Kidney capillary endothelial cell (primary cell): ENCODE measurements at regions not wholly inside any gene's neighbourhood (a gene's known extent, or its start where the extent isn't known, plus 50 kb on each side); places are given as distances from the start of the nearest gene placed in this dataset.

Source experiments
- DNase-seq: peaks from one replicate; pipeline ENCODE4 v3.0.0-alpha.2; 2018; ENCODE audit warnings: low spot score

- DNase-seq: no peak
Observed at GRCh38 chr4:63505714-63506460, 903.4 kb downstream of the TECRL start.

- no peak for DNase-seq
Observed at GRCh38 chr4:63493265-63493664, 916.0 kb downstream of the TECRL start.

GRCh38 chr4:63492515-63492914 lies 916.7 kb downstream of the TECRL start:
- no peak for DNase-seq

- no peak for DNase-seq
Observed at GRCh38 chr4:63464393-63464792, 944.9 kb downstream of the TECRL start.

- no peak for DNase-seq
Observed at GRCh38 chr4:63460075-63460474, 949.2 kb downstream of the TECRL start.

GRCh38 chr4:63459329-63459728 lies 949.9 kb downstream of the TECRL start:
- no peak for DNase-seq

- no peak for DNase-seq
Observed at GRCh38 chr4:63458010-63458409, 951.2 kb downstream of the TECRL start.

- DNase-seq: no peak
Observed at GRCh38 chr4:63440236-63440635, 969.0 kb downstream of the TECRL start.

GRCh38 chr4:63430105-63430504 lies 979.1 kb downstream of the TECRL start:
- DNase-seq: no peak

GRCh38 chr4:63396269-63396668 lies 1013.0 kb downstream of the TECRL start:
- DNase-seq: no peak

- no peak for DNase-seq
Observed at GRCh38 chr4:63393544-63393943, 1015.7 kb downstream of the TECRL start.

GRCh38 chr4:63379750-63380522 lies 1029.3 kb downstream of the TECRL start:
- DNase-seq: no peak

GRCh38 chr4:63371001-63371400 lies 1038.2 kb downstream of the TECRL start:
- DNase-seq: no peak

- DNase-seq: no peak
Observed at GRCh38 chr4:63361628-63362027, 1047.6 kb downstream of the TECRL start.

GRCh38 chr4:63361066-63361465 lies 1048.2 kb downstream of the TECRL start:
- no peak for DNase-seq

GRCh38 chr4:63349674-63350025 lies 1059.6 kb downstream of the TECRL start:
- DNase-seq: no peak

GRCh38 chr4:63348735-63349673 lies 1060.2 kb downstream of the TECRL start:
- no peak for DNase-seq

GRCh38 chr4:63325140-63325539 lies 1084.1 kb downstream of the TECRL start:
- no peak for DNase-seq

- DNase-seq: no peak
Observed at GRCh38 chr4:63316633-63317032, 1092.6 kb downstream of the TECRL start.

GRCh38 chr4:63315651-63316050 lies 1093.6 kb downstream of the TECRL start:
- DNase-seq: no peak

- DNase-seq: no peak
Observed at GRCh38 chr4:63308697-63309096, 1100.6 kb downstream of the TECRL start.

GRCh38 chr4:63302792-63303191 lies 1106.5 kb downstream of the TECRL start:
- no peak for DNase-seq

GRCh38 chr4:63302078-63302477 lies 1107.2 kb downstream of the TECRL start:
- DNase-seq: no peak
